Coronary artery (tissue), 2 donors: ENCODE measurements at regions not wholly inside any gene's neighbourhood (a gene's known extent, or its start where the extent isn't known, plus 50 kb on each side); places are given as distances from the start of the nearest gene placed in this dataset.

Experiments
- DNase-seq: peaks from one replicate; pipeline ENCODE4 v3.0.0-alpha.2; 2017; ENCODE audit warnings: low spot score
- H3K27ac ChIP-seq, 2 donors: fragments of 200-600 bp; sonication (generic); one replicate each; pipeline ENCODE4 v1.5.1; 2016 to 2019
- H3K4me3 ChIP-seq: fragments of 200-600 bp; sonication (generic); 2 replicates; pipeline ENCODE4 v1.5.1; 2016; ENCODE audit warnings: mild to moderate bottlenecking, moderate library complexity
- CTCF ChIP-seq: fragments of 200-600 bp; sonication (generic); IDR thresholded peaks from one replicate; pipeline ENCODE4 v1.5.1; 2019; ENCODE audit warnings: antibody characterized with exemption

- no peak overlapping the region for H3K27ac ChIP-seq
- no peak for TF ChIP-seq CTCF
- no peak for DNase-seq
- H3K4me3 ChIP-seq = no peak overlapping the region
Measured at GRCh38 chr3:31173118-31173718, 278.8 kb upstream of the GADL1 start.

DNA sequence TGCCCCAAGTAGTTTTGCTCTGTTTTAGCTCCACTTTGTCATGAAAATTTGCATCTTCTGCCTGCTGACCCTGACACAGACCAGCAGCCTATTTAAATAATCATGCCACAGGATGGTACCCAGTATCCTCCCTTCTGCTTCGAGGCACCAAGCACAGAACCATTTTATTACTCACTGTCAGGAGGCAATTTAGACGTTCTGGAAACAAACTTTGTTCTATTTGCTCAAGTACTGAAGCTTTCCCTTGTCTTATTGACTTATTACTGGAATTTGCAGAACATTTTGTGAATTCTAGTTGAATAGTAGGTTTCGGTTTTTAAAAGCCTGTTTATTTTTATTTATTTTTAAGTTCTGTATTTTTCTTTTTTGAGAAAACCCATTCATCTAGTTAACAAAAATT, 279.6 kb upstream of the GADL1 start:
- no peak for TF ChIP-seq CTCF
- no peak overlapping the region for H3K4me3 ChIP-seq
- H3K27ac ChIP-seq = no peak overlapping the region
- DNase-seq = no peak

DNA sequence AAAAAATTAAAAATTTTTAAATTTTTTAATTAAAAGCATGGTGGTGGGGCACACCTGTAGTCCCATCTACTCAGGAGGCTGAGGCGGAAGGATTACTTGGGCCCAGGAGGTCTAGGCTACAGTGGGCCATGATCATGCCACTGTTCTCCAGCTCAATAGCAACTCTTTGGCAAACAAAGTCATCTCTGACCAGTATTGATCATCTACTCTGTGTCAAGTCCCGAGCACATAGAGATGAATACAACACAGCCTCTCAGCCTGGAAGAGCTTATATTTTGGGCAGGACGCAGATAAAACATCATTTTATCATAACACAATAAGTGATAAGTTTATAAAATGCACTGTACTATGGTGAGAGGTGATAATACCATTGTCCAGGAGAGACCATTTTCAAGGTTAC, 281.6 kb upstream of the GADL1 start:
- TF ChIP-seq CTCF = no peak
- no peak for DNase-seq
- Histone ChIP-seq H3K27ac (no peak overlapping the region), H3K4me3 (no peak overlapping the region)

DNA sequence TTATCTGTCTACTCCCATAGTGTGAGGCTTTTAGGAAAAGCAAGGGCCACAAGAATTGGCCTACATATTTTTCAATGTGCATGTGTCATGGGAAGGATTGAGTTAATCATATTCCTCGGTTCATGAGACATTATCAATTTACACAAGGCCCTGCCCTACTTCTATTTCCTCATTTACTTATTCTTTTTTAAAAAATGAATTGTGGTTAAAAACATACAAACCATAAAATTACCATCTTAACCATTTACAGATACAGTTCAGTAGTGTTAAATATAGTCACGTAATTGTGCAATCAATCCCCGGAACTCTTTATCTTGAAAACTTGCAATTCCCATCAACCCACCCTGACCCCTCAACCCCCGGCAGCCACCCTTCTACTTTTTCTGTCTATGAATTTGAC, 284.0 kb upstream of the GADL1 start:
- Histone ChIP-seq H3K27ac (no peak overlapping the region), H3K4me3 (no peak overlapping the region)
- no peak for DNase-seq
- TF ChIP-seq CTCF = no peak

DNA sequence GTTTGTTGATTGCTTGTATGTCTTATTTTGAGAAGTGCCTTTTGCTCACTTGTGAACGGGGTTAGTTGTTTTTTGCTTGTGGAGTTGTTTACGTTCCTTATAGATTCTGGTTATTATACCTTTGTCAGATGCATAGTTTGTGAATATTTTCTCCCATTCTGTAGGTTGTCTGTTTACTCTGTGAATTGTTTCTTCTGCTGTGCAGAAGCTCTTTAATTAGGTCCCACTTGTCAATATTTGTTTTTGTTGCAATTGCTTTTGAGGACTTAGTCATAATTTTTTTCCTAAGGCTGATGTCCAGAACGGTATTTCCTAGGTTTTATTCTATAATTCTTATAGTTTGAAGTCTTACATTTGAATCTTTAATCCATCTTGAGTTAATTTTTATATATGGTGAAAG, 285.3 kb upstream of the GADL1 start:
- DNase-seq = no peak
- H3K4me3 ChIP-seq = no peak overlapping the region
- no peak overlapping the region for H3K27ac ChIP-seq
- no peak for TF ChIP-seq CTCF

- Histone ChIP-seq H3K4me3 (no peak overlapping the region), H3K27ac (no peak overlapping the region)
- no peak for TF ChIP-seq CTCF
- no peak for DNase-seq
Measured at GRCh38 chr3:31180274-31180673, 285.8 kb upstream of the GADL1 start.

GRCh38 chr3:31181661-31182060, 287.2 kb upstream of the GADL1 start:
- DNase-seq = no peak
- no peak for TF ChIP-seq CTCF
- H3K27ac ChIP-seq = no peak overlapping the region
- H3K4me3 ChIP-seq = no peak overlapping the region
